GM04504 (cell line): ENCODE measurements at regions not wholly inside any gene's neighbourhood (a gene's known extent, or its start where the extent isn't known, plus 50 kb on each side); places are given as distances from the start of the nearest gene placed in this dataset.

Experiments used
- DNase-seq: peaks from one replicate; pipeline ENCODE4 v3.0.0-alpha.2; 2012; ENCODE audit warnings: low read depth

GRCh38 chr4:66693694-66694093 is 851.6 kb downstream of the CENPC start:
- DNase-seq = no peak

GRCh38 chr4:66691101-66691500 is 854.2 kb downstream of the CENPC start:
- no peak for DNase-seq

GRCh38 chr4:66688674-66689073 is 856.6 kb downstream of the CENPC start:
- DNase-seq = no peak

- DNase-seq = no peak
Measured at GRCh38 chr4:66687459-66687858, 857.8 kb downstream of the CENPC start.

GRCh38 chr4:66681962-66682361 is 863.3 kb downstream of the CENPC start:
- DNase-seq = no peak

- DNase-seq = no peak
Measured at GRCh38 chr4:66667249-66667648, 878.1 kb downstream of the CENPC start.

GRCh38 chr4:66662620-66663019 is 882.7 kb downstream of the CENPC start:
- no peak for DNase-seq

GRCh38 chr4:66658809-66659208 is 886.5 kb downstream of the CENPC start:
- no peak for DNase-seq

- no peak for DNase-seq
Measured at GRCh38 chr4:66655505-66655904, 889.8 kb downstream of the CENPC start.

GRCh38 chr4:66653937-66654336 is 891.4 kb downstream of the CENPC start:
- DNase-seq = no peak

GRCh38 chr4:66649236-66649635 is 896.1 kb downstream of the CENPC start:
- DNase-seq = no peak

- DNase-seq = no peak
Measured at GRCh38 chr4:66647926-66648325, 897.4 kb downstream of the CENPC start.

GRCh38 chr4:66647476-66647875 is 897.8 kb downstream of the CENPC start:
- no peak for DNase-seq

- DNase-seq = no peak
Measured at GRCh38 chr4:66640233-66640990, 904.9 kb downstream of the CENPC start.

- no peak for DNase-seq
Measured at GRCh38 chr4:66639361-66639760, 905.9 kb downstream of the CENPC start.

GRCh38 chr4:66636349-66636748 is 909.0 kb downstream of the CENPC start:
- no peak for DNase-seq

GRCh38 chr4:66633477-66633876 is 911.8 kb downstream of the CENPC start:
- DNase-seq = no peak

- no peak for DNase-seq
Measured at GRCh38 chr4:66629927-66630326, 915.4 kb downstream of the CENPC start.

GRCh38 chr4:66628146-66628545 is 917.2 kb downstream of the CENPC start:
- no peak for DNase-seq

GRCh38 chr4:66625480-66625879 is 919.8 kb downstream of the CENPC start:
- no peak for DNase-seq

GRCh38 chr4:66613591-66613990 is 931.7 kb downstream of the CENPC start:
- DNase-seq = no peak

GRCh38 chr4:66609014-66609413 is 936.3 kb downstream of the CENPC start:
- DNase-seq = no peak

GRCh38 chr4:66606908-66607307 is 936.6 kb upstream of the EPHA5 start:
- no peak for DNase-seq

- DNase-seq = no peak
Measured at GRCh38 chr4:66606215-66606614, 935.9 kb upstream of the EPHA5 start.
